LNCaP clone FGC (cell line): ENCODE measurements at regions not wholly inside any gene's neighbourhood (a gene's known extent, or its start where the extent isn't known, plus 50 kb on each side); places are given as distances from the start of the nearest gene placed in this dataset.

Source experiments
- DNase-seq: peaks from one replicate; pipeline ENCODE4 v3.0.0-alpha.2; 2011; ENCODE audit warnings: low read depth
- H3K4me3 ChIP-seq: 2 replicates; pipeline ENCODE4 v1.5.1; 2011; ENCODE audit warnings: mild to moderate bottlenecking, low read depth, low read length, control low read depth
- CTCF ChIP-seq: IDR thresholded peaks from 2 replicates; pipeline ENCODE4 v1.5.1; 2012; ENCODE audit warnings: mild to moderate bottlenecking; ENCODE audit not compliant: control insufficient read depth, insufficient read depth; ENCODE audit errors: extremely low read depth

- TF ChIP-seq CTCF = no peak
- no peak for DNase-seq
- H3K4me3 ChIP-seq = no peak overlapping the region
Observed at GRCh38 chr11:104765401-104766095, 132.7 kb downstream of the CASP12 start.

GRCh38 chr11:104764710-104765045 lies 133.6 kb downstream of the CASP12 start:
- no peak for DNase-seq
- TF ChIP-seq CTCF = no peak
- H3K4me3 ChIP-seq = no peak overlapping the region

GRCh38 chr11:104763930-104764709 lies 134.1 kb downstream of the CASP12 start:
- no peak for DNase-seq
- TF ChIP-seq CTCF = no peak

GRCh38 chr11:104761511-104761910 lies 136.7 kb downstream of the CASP12 start:
- no peak overlapping the region for H3K4me3 ChIP-seq
- no peak for DNase-seq
- TF ChIP-seq CTCF = no peak

More at GRCh38 chr11:104763930-104764709, 134.1 kb downstream of the CASP12 start:
- H3K4me3 ChIP-seq = no peak overlapping the region

GRCh38 chr11:104759464-104759863 lies 138.8 kb downstream of the CASP12 start:
- DNase-seq = no peak
- no peak overlapping the region for H3K4me3 ChIP-seq
- no peak for TF ChIP-seq CTCF

GRCh38 chr11:104738918-104739317 lies 159.3 kb downstream of the CASP12 start:
- no peak for TF ChIP-seq CTCF
- H3K4me3 ChIP-seq = no peak overlapping the region
- no peak for DNase-seq

- TF ChIP-seq CTCF = no peak
- DNase-seq = no peak
- no peak overlapping the region for H3K4me3 ChIP-seq
Observed at GRCh38 chr11:104738208-104738607, 160.1 kb downstream of the CASP12 start.
